ENCODE measurements at regions not wholly inside any gene's neighbourhood (a gene's known extent, or its start where the extent isn't known, plus 50 kb on each side); places are given as distances from the start of the nearest gene placed in this dataset.
"Not testable (repeated sequence)": the region's sequence is repeated elsewhere in the genome, so short reads cannot be mapped to it uniquely, and the experiment has no call there.

DNA sequence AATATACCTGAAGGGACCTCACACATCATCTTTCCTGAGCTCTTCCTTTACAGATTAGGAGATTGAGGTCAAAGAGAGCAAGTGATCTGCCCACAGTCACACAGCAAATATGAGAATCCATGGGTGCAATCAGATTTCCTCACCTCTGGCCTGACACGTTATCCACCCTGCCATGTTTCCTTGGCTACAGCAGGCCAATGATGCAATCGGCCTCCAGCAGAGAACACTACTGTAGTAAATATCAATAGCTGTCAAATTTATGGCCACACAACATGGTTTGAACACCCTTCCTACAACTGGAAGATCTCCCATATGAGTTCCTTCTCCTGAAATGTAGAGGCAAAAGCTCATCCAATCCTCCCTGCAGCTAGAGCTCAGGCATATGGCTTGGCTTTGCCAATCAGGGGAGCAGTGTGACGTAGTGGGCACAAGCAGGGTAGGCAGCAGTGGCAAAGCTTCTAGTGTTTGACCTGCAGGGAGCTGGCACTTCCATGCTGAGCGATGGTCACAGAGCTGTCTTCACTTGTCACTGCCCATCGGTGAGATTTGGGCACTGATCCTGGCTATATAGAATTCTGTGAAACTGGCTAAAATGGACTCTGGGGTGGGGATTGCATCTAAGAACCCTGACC lies 271.3 kb downstream of the TJP1 start:
- DNase-seq, result no peak

GRCh38 chr15:29548006-29548405 lies 274.3 kb downstream of the TJP1 start:
- DNase-seq, result no peak

DNA sequence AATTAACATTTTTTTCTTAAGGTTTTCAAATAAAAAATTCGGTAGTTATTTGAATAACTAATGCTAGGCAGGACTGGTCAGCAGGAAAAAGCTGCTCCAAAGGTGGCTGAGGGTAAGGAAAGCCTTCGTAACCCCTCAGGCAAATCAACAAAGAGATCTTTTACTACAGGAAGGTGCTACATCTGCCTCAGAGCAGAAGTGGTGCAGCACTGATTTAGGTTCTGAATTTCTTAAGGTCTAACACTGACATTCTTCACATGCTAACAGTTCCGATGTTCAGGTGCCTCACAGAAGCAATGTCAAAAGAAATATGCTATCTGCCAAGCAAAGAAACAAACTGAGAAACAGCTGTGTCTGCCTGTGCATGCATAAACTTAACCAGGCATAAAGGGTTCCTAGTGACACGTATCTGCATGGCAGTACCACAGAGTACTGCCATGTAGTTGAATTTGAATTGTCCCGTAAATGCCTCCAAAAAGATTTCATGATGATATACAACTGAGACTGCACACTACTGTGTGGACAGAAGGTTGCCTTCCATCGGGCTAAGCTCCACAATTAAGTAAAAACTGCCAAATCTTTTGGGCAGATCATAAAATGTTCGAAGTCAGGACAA lies 275.0 kb upstream of the NSMCE3 start:
- no peak for DNase-seq

GRCh38 chr15:29542994-29543393 lies 273.4 kb upstream of the NSMCE3 start:
- DNase-seq, result no peak

DNA sequence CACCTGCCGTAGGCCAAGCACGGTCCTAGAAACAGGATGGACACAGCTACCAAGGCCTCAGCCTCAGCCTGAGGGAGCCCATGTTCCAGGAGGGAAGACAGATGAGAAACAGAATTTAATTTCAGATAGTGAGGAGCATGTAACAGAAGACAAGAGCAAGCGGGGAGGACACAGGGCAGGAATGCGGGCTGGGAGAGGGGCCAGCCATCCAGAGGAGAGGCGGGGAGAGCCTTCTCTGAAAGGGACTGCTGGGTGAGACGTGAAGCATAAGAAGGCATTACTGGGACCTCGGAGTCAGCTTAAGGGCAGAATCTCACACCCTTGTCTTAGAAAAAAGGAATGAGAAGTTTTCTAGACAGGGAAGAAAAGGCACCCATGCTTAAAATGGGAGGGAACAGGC lies 271.7 kb upstream of the NSMCE3 start:
- no peak for DNase-seq

GRCh38 chr15:29540479-29540878 lies 270.9 kb upstream of the NSMCE3 start:
- no peak for DNase-seq

DNA sequence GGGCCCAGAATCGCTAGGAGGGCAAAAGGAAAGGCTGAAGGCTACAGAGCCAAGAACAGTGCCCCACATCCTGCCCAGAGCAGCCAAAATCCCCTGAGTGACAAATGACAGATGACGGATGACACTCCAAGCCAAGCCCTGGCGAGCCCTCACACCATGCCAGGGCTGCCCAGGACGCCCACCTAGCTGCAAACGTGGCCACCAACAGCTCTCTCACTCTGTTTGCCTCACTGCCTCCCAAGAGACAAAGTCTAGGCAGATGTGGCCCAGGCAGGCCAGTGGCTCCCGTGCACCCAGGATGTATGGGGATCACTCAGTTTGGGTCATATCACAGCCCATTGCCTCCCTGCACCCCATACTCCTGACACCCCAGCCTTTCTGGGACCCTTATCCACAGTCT lies 270.1 kb upstream of the NSMCE3 start:
- DNase-seq, result no peak

- DNase-seq, result no peak
These were observed 268.4 kb upstream of the NSMCE3 start for GRCh38 chr15:29538044-29538443.

GRCh38 chr15:29535952-29536351 lies 266.3 kb upstream of the NSMCE3 start:
- DNase-seq, result no peak

- DNase-seq, result no peak
These were observed 264.8 kb upstream of the NSMCE3 start for GRCh38 chr15:29534378-29534777.

- DNase-seq, result peak; percentile 10
These were observed 264.0 kb upstream of the NSMCE3 start for GRCh38 chr15:29533647-29534046.

DNA sequence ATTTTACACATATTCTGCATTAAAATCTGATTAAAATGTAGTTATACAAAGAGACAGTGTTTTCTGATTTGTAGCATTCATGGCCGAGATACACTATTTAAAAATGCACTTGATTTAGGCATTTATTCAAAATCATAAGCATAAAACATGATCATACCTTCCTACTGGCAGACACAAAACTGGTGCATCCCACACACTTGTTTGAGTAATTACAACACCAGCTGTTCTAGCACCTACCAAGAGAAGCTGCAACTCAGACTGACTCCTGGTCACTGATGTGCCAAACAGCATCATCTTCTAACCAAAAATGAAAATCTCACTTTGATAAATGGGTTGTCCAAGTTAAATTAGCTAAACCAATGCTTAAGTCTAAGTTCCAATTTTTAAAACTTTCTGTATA lies 262.7 kb upstream of the NSMCE3 start:
- no peak for DNase-seq

- no peak for DNase-seq
These were observed 261.3 kb upstream of the NSMCE3 start for GRCh38 chr15:29530966-29531365.

- no peak for DNase-seq
These were observed 259.4 kb upstream of the NSMCE3 start for GRCh38 chr15:29529043-29529442.

- no peak for DNase-seq
These were observed 258.7 kb upstream of the NSMCE3 start for GRCh38 chr15:29528276-29528675.

DNA sequence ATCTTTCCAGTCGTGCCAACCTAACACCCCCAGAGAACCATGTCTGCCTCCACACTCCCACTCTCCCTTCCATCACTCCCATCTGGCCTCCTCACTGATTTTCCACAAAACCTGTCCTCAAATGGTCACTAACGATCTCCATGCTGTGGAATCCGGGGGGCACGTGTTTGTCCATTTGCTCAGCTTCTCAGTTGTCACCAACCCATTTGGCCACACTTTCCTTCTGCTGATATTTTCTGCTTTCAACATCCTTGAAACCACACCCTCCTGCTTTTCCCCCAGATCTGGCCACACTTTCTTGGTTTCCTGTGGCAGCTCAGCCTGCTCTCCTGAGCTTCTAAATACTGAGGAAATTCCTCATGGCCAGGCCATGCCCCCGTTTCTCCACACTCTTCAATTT lies 257.2 kb upstream of the NSMCE3 start:
- no peak for DNase-seq

DNA sequence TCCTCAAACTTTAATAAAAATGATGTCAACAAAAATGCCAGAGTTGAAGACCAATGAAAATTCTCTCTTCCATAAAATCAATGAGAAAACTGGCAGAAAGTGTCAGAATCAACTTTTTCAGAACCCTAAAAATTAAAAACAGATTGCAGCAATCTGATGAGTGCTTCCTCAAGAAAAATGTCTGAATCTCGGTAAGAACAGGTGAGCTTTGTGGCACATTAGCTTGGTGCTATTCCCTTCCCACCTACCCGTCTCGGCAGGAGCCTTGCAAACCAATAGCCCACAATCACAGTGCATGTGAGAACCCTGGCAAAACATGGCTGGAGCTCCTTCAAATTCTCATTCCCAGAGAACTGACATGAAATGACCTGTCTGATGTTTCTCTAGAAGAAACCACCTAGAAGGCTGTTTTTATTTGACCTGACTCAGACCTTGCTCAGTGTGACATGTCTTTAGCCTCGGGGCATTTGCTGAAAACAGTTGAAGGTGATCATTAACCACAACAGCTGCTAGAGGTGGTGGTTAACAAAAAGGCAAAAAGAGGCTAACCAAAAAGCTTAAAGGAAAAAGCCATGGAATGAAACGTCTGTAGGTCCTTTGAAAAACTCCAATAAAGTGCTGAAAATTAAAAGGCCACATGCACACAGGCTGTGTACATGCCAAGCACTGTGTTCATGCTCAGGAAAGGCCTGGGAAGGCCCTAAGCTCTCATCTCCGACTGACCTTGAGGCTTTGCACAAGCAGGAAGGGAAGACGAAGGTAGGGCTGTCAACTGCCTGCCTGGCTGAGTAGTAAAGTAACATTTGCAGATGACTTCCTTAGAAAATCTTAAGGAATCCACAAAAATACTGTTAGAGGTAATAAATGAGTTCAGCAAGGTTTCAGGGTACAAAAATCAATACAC lies 253.0 kb upstream of the NSMCE3 start:
- DNase-seq, result no peak

GRCh38 chr15:29518442-29518841 lies 248.8 kb upstream of the NSMCE3 start:
- no peak for DNase-seq

DNA sequence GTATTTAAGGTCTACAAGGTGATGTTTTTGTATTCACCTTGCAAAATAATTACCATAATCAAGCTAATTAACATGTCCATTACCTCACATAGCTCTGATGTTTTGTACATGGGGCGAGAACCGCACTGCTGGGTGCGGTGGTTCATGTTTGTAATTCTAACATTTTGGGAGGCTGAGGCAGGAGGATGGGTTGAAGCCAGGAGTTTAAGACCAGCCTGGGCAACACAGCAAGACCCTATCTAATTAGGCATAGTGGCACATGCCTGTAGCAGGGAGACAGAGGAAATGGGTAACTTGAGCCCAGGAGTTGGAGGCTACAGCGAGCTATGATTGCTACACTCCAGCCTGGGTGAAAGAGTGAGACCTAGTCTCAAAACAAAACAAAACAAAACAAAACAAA lies 248.2 kb upstream of the NSMCE3 start:
- DNase-seq, result no peak

- DNase-seq, result no peak
These were observed 247.3 kb upstream of the NSMCE3 start for GRCh38 chr15:29516929-29517328.

DNA sequence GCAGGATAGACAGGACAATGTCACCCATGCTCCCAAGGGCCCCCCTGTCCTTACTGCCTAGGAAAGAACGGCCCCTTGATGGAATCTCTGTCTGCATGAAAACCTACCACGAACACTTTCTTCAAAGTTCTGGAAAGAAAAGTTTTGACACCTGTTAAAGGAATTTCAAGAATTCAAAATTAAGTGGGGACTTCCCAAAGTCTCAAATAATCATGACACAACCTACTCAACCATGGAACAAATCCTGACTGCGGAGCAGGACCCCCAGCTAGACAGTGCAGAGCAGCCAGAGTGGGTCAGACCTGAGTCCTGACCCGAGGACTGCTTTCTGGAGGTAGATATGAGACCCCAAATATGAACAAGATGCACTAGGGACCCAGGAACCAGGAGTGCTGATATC lies 245.3 kb upstream of the NSMCE3 start:
- DNase-seq, result no peak

- DNase-seq, result no peak
These were observed 242.0 kb upstream of the NSMCE3 start for GRCh38 chr15:29511663-29512062.

DNA sequence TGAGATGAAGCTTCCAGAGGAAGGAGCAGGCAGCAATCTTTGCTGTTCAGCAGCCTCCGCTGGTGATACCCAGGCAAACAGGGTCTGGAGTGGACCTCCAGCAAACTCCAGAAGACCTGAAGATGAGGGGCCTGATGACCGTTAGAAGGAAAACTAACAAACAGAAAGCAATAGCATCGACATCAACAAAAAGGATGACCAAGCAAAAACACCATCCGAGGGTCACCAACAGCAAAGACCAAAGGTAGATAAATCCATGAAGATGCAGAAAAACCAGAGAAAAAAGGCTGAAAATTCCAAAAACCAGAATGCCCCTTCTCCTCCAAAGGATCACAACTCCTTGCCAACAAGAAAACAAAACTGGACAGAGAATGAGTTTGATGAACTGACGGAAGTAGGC lies 235.9 kb upstream of the NSMCE3 start:
- DNase-seq, result not testable (repeated sequence)

Data from fibroblast of skin of abdomen (primary cell).